HG03095 (cell line): ENCODE measurements at regions not wholly inside any gene's neighbourhood (a gene's known extent, or its start where the extent isn't known, plus 50 kb on each side); places are given as distances from the start of the nearest gene placed in this dataset.

ENCODE experiments used
- ATAC-seq: cut with Tn5 transposase; IDR thresholded peaks from one replicate; pipeline ENCODE4 v1.9.1; 2021; ENCODE audit warnings: moderate library complexity; ENCODE audit not compliant: unreplicated experiment

DNA sequence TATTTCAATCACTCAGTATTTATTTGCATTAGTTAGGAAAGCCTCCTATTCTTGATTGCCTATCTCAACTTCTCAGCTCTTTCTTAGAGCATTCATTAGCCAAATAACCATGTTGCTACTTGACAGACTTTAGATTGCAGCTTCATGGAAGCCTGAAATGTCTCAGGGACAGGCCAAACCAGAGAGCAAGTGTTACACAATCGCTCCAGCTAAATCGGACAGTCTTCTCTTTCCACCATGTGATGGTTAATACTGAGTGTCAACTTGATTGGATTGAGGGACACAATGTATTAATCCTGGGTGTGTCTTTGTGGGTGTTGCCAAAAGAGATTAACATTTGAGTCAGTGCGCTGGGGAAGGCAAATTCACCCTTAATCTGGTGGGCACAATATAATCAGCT lies 106.5 kb upstream of the DRD2 start:
- no peak for ATAC-seq

DNA sequence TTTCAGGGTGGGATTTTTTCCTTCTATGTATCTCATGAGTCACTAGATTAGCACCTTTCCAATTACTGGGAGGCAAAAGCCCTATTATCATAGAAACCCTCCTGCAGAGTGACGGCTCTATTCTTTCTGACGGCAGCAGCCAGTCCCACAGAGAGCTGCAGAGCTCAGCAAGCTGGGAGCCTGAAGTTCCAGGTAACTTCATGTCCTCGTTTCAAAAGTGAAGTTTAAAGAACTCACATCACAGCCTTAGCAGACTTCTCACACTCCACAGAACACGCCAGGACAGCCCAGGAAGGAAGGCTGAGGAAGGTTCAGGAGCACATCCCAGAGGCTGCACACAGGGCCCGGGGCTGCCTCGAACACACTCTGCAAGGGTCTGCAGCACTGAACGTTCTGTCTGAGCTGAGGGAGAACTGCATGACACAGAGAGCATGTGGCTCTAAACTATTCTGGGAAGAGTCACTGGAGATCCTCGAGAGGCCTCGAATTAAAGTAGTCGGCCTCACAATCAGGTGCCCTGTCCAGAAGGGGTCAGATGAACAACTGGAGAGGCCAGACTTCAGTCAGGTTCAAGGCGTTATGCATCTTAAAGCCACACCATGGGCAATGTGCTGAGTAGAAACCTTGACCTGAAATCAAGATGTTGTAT lies 104.2 kb upstream of the DRD2 start:
- no peak for ATAC-seq

DNA sequence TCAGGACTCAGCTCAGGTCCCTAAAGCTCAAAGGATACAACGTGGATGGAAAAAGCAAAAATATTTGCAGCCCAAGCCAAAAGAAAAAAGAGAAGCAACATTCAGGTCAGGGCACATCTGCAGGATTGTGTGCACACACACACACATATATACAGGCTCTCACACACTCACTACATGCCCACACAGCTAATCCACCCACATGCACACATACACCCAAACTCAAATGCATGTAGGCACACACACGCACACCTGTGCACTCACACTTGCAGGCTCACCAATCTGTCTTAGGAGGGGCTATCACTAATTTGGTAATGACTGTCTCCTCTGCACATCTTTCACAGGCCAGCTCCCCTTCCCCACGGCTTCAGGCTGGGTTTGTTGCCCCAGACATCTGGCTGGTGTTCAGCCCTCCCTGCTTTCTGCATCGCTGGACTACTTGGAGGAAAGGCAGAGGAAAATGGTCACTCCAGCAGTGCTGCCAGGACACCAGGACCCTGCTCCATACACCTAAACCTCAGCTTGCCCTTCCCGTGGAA lies 103.6 kb upstream of the DRD2 start:
- no peak for ATAC-seq

DNA sequence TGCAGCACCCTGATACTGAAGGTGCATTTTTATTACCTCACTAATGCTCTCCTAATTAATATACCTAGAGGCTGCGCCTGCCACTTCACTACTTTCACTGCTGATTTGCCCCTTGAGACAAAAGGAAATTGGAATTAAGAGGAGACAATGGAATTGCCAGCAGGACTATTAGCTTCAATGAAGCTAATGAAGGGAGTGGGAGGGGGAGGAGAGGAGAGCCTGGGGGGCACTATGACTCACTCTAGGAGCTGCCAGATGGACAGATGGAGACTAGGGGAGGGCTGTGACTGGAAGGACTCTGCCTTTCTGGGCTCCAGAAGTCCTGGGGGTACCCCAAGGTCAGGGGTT lies 102.8 kb upstream of the DRD2 start:
- ATAC-seq: no peak

DNA sequence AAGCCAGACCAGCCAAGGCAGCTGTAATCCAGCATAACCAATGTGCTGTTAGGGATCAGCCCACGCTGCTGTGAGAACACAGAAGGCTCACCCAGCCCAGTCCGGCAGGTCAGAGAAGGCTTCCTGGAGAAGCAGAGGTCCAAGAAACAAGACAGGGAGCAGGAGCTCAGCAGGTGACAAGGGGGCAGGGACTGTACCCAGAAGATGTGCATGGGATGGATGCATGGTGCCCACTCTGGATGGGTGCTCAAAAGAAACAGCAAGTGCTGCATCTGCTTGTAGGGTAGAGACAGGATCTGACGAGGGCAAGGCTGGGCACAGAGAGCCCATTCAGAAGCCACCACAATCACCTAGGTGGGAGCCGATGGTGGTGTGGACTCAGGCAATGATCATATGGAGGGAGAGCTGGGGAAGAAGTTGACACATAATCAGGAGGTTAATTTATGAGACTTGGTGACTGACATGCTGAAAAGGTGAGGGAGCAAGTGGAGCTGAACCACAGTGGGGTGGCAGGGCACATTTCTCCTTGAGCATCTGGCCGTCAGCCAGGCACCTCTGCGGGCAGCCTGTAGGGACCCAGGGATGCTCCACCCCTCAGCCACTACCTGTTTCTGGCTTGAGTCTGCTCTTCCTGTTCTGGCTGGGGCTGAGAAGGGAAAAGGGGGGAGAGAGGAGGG lies 102.3 kb upstream of the DRD2 start:
- ATAC-seq: no peak

DNA sequence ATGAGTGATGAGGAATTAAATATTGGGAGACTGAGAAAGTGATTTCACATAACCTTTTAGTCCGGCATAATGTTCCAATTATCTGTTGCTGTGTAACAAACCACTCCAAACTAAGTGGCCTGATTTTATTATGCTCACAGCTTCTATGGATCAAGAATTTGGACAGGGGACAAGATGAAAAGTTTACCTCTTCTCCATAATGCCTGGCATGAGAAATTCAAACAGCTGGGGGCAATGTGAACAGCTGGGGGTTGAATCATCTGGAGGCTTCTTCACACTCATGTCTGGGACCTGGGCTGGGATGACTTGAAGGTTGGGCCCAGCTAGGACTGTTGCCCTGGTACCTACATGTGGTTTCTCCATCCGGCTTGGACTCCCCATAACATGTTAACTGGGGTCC lies 99.4 kb upstream of the DRD2 start:
- no peak for ATAC-seq

DNA sequence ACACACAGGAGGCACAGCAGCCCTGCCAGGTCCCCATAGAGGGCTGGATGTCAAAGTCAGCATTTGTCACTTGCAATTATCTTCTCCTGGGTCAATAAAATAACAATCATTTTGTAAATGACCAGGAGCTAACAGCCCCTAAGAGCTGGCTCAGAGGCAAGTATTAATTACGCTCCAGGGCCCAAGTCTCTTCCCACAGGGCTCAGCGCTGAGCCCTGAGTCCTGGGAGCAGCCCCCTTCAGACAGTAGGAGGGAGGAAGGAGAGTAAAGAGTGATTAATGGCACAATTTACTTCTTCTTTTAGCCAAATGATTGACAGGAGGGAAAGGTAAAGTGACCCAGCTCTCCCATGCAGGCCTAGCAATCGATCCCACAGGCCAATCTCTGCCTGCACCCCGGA lies 99.0 kb upstream of the DRD2 start:
- ATAC-seq: no peak

DNA sequence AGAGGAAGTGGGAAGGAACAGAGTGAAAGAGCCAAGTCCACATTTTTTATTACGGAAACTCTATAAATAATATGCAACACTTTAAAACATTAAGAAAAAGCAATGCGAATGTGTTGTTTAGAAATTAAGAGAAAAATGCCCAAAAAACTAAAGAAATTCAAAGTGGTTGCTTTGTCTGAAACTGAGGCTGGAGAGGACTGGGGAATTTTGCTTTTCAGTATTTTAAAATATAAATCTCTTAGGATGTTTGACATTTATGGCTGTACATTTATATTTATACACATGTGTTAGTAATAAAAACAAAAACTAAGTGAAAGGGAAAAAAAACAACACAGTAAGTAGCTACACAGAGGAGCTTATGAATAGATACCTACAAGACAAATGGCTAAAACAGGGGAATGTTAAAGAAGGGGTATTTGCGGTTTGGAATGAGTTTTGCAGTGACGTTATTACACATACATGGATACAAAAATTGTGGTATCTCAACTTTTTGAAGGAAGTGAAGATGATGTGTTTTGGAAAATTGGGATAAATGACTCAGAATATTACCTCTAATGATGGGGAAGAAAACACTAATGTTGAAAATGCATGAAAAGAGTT lies 97.0 kb upstream of the DRD2 start:
- ATAC-seq: no peak

DNA sequence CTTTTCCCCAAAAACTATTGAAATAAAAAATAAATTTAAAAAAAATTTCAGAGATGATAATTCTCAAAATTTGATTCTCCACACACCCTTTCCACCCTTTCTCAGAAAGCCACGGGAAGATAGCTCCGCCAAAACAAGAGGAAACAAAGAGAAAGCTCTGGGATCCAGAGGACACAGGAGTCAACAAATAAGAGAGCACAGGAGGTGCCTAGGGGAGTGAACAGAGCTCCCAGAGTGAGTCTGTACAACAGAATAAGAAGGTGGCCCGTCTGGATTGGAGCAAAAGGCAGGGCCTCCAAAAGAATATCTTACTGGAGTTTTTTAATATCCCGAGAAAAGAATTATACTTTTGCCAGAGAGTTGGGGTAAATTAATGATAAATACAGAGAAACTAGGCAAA lies 96.3 kb upstream of the DRD2 start:
- no peak for ATAC-seq

DNA sequence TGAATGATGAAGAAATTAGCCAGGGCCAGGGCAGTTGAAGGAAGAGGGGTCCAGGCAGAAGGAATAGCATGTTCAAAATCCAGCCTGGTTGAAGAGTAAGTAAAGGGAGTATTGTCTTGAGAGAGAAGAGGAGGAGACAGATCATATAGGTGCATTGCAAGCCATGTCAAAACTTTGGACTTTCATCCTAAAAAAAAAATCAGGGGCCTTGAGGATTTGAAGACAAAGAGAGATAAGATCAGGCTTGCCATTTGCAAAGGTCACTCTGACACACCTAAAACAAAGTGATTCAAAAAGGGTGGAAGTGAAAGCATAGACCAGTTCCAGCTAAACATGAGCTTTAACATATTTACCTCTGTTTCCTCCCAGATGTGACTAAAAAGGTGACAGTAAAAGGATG lies 95.7 kb upstream of the DRD2 start:
- no peak for ATAC-seq

DNA sequence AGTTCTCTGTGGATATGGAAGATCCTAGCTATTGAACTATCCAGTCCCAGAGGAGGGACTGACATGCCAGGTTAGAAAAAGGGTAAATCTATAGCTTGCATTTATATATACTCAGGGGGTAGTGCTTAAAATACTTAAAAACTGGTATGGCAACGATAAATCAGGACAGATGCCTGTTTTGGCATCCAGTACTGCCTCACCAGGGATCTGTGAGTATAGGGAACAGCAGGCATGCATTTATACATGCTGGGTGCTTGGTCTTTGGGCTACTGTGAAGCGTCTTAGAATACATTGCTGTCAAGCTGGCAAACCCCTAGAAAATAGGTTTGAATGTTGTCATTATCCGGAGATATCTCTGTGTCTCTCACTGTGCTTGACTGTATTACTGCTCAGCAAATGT lies 94.2 kb upstream of the DRD2 start:
- no peak for ATAC-seq

DNA sequence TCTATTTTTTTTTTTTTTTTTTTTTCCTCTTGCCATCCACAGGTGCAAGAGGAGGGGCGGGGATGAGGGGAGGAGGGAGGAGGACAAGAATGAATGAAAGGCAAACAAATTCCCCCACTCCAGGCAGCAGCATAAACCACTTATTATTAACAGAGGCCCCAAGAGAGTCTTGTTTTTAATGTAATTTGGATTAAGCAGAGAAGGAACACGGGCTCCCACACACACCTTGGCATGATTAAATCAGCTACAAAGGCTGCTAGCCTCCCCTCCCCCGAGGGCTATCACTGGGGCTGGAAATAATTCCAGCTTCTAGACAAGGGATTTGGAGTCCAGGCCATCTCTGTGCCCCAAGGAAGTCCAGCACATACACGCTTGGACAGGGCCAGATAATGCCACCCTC lies 93.4 kb upstream of the DRD2 start:
- ATAC-seq: no peak

DNA sequence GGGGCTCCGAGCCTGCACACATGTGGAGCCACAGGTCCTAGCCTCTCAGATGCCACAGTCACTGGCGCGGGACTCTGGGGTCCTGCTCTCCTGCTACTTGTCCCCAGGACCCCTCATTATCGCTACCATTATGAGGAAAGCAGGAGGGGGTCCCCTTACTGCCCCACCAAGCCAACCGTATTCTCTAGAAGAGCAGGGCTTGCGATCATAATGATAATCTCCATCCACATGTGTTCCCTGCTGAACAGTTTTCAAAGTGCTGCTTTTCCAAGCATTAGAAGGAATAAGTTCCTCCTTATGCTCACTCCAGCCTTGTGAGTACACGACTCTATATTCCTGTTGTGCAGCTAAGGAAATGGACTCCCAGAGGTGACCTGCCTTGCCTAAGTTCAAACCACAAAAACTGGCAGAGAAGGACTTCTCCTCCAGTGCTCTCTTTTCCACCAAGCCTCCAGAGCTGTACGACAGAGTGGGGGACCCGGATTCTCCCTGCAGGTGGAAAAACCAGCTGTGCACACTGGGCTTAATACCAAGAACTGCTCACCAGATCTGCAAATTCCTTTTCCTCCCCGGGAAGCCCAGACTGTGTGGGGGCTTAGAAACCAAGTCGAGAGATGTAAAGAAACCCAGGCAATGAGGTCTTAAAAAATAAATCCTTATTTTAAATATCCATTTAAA lies 92.8 kb upstream of the DRD2 start:
- no peak for ATAC-seq

DNA sequence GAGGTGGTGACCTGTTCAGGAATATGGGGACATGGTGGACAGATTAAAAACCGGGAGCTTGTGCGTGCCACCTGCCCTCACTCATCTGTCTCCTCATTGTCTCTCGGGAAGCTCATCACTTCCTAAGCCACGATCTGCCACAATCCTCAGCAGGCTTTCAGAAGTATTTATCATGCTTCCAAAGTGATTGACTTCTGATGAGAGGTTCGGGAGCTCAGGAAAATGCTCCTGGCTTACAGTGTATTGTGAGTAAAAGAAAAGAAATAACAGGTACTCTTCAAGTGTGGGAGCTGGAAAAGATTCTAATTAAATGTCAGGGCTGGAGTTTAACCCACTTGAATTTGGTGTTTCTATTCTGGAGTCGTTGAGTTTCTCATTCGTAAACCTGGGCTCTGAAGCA lies 91.9 kb upstream of the DRD2 start:
- ATAC-seq: no peak

DNA sequence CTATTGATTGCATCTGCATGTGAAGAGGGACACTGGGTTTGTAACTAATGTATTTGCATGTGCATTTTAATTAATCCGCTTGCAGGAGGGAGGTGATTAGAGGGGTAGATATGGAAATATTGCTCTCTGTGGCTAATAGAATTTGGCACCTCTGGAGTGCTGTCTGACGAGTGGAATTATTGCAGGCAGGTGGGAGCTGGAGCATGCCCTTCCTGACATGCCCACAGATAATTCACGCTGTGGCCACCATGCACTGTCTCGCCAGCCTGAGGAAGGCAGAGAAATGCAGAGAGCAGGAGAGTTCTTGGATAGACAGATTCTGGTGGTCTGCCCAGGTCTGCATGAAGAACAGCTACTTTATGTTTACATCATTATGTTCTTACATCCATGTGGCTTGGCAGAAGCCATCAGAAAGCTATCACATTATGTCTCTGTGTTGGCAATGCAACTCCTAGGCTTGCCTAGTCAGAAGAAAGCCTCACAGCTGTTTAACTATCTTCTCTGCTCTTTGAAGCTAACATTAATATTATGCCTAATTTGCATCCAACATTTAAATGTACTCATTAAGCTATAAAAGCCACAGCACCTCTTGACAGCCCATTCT lies 89.4 kb upstream of the DRD2 start:
- ATAC-seq: no peak

DNA sequence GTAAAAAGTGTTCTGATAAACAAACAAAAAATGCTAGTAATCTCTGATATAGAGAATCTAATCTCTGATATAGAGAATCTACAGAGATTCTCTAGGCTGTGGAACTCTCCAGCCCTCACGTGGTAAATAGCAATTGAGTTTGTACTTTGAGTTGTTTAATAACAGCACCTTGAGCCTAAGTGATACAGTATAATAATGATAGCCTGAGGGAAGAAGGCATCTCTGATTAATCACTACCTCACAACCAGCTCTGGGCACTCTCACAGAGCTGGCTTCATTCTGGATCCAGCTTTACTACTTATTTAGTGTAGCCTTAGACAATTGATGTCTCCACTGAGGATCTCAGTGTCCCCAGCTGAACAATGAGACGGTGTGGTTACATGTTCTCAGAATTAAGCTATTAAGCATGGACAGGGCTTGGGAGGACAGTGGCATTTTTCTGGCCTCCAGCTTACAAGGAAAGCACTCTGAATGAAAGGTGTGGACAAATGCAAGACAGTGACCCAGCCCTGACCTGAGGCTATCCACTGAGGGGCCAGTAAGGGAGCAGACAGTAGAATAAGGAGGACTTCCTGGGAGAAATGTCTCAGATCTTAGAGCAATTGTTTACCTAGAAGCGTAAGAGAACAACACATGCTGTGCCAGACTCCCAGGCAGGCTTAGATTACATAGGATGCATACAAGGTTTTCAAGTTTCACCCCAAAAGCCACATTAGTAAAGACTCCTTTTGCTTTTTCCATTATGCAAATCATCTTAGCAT lies 88.7 kb upstream of the DRD2 start:
- ATAC-seq: no peak

DNA sequence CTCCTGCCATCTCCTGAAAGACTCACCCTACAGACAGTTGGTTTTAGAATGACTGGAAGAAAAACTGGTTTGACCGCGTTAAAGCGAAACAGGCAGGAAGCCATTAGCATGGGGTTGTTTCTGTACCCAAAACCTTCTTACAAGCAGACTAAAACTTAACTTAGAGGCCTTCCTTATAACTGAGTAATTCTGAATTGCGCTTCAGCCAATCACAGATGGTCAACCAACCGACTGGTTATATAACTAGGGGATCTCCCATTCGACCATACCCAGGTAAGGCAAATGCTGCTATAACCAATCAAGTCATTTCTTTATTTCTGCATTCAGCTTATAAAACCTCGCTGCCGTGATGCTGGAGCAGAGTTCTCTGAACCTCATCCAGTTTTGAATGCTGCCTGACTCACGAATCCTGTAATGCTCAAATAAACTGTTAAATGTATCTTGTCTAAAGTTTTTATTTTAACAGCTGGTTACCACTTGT lies 87.8 kb upstream of the DRD2 start:
- ATAC-seq: no peak

DNA sequence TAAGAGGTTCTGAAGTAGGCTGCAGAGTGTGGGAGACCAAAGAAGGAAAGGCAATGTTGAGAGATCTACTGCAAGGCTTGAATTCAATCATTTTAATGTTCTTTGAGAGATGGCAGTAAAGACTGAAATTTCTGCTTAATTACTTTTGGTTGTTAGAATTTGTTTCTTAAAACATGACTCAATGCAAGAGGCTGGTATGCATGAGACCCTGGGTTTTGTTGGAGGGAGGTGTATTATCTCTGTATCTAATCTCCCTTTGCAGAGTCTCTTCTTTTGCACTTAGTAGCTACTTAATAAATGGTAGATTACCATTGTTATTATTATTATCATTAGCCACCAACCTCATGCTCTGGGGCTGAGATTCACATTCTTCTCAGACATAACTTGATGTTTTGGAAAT lies 87.4 kb upstream of the DRD2 start:
- no peak for ATAC-seq

DNA sequence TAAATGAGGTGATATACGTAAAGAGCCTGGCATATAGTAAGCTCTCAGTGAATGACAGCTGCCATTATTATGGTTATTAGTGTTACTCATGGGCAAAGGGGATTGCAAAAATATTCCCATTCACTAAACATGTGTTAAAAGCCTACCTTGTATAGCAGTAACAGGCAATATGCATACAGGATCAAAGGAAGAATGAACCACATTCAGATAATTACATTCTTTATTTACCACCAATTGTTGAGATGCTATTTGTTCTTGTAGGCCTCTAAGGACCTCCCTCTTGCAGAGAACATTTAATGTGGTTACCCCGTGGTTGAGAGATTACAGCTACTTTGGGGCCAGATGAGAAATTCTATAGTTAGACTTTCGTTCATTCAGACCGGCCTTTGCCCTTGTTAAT lies 82.7 kb upstream of the DRD2 start:
- no peak for ATAC-seq

DNA sequence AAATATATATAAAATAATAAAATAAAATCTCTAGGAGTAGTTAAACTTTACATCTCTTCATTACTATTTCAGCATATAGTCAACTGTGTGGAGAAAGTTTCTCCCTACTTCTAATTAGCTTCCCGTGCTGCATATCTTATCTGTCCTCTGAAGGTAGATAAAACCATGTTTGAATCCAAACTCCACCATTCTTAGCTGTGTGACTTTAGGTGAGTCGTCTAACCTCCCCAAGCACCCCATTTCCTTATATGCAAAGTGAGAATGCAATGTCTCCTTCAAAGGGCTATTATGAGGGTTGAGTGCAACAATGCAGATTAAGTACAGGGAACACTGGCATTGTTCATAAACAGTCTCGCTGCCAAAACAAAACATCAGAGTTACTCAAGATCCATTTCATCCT lies 80.8 kb upstream of the DRD2 start:
- ATAC-seq: no peak
